SJSA1 (cell line): ENCODE measurements at regions not wholly inside any gene's neighbourhood (a gene's known extent, or its start where the extent isn't known, plus 50 kb on each side); places are given as distances from the start of the nearest gene placed in this dataset.

Experiments
- DNase-seq, 2 experiments: peaks; one replicate each; pipeline ENCODE4 v3.0.0-alpha.2; 2015 to 2020; ENCODE audit warnings: low spot score in 2 of 2, low read depth in 1 of 2
- H3K27ac ChIP-seq: fragments of 250-450 bp; sonication (Bioruptor Pico); 2 replicates; pipeline ENCODE4 v1.5.1; 2020; ENCODE audit warnings: mild to moderate bottlenecking, moderate library complexity
- H3K27me3 ChIP-seq: fragments of 250-450 bp; sonication (Bioruptor Pico); replicated peaks from 2 replicates; pipeline ENCODE4 v1.5.1; 2020; ENCODE audit warnings: mild to moderate bottlenecking, moderate library complexity
- H3K36me3 ChIP-seq: fragments of 250-450 bp; sonication (Bioruptor Pico); 2 replicates; pipeline ENCODE4 v1.5.1; 2020; ENCODE audit warnings: mild to moderate bottlenecking
- H3K4me1 ChIP-seq: fragments of 250-450 bp; sonication (Bioruptor Pico); replicated peaks from 2 replicates; pipeline ENCODE4 v1.6.1; 2021; ENCODE audit warnings: mild to moderate bottlenecking
- H3K4me3 ChIP-seq: fragments of 250-450 bp; sonication (Bioruptor Pico); 2 replicates; pipeline ENCODE4 v1.5.1; 2020; ENCODE audit warnings: mild to moderate bottlenecking
- H3K9me3 ChIP-seq: fragments of 250-450 bp; sonication (Bioruptor Pico); replicated peaks from 2 replicates; pipeline ENCODE4 v1.5.1; 2020; ENCODE audit warnings: mild to moderate bottlenecking

DNA sequence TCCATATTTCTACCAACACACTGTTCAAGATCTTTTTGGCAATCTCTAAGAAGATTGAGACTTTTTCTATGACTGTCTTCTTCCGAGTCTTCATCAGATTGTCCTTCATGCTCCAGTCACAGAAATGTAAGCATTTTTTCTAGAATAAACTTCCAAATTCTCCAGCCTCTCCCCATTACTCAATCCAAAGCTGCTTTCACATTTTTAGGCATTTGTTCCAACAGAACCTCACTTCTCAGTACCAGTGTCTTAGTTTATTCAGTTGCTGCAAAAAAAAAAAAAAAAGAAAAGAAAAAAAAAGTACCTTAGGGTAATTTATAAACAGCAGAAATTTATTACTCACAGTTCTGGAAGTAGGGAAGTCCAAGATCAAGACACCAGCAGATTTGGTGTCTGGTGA, 290.8 kb upstream of the NOVA1 start:
- Histone ChIP-seq H3K27me3 (no peaks in the 10 kb centered on the region), H3K4me1 (no peaks in the 10 kb centered on the region), H3K4me3 (no peak overlapping the region), H3K9me3 (no peaks in the 10 kb centered on the region), H3K27ac (no peak overlapping the region), H3K36me3 (no peaks in the 10 kb centered on the region)
- no peak for DNase-seq

DNA sequence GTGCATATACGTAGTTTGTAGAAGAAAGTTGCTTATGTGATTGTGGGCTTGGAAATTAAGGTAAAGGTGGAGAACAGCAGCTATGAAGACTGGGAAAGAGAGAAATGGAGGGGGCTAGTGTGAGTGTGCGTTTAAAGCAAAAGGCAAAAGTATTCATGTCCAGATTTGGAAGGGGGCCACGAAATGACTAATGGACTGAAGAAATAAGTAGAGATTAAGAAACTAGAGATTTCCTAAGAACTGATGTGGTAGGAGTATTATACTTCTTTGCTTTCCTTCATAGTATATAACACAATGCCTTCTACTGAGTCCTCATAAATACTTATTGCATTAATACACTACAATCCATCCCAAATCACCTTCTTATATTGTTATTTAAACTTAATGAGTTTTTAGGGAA, 298.6 kb upstream of the NOVA1 start:
- Histone ChIP-seq H3K36me3 (no peaks in the 10 kb centered on the region), H3K27ac (no peak overlapping the region), H3K4me3 (no peak overlapping the region), H3K27me3 (no peaks in the 10 kb centered on the region), H3K4me1 (no peaks in the 10 kb centered on the region), H3K9me3 (no peaks in the 10 kb centered on the region)
- no peak for DNase-seq

DNA sequence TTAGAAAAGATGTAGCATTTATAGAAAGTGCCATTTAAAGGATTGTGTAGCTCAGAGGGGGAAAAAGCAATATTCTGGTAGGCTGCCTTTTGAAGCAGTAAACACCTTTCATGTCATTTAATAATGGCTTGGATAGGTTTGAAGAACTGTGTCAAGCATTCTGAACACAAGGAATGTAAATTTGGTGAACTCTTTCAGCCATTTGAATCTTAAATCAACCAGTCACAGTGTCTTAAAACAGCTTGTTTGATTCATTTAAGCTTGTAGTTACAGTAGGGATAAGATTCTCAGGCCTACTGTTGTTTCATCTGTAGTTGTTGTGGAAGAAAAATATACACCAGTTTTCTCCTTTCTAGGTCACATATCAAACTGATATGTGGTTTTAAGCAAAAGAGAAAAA, 299.4 kb upstream of the NOVA1 start:
- H3K27me3 ChIP-seq = no peaks in the 10 kb centered on the region
- DNase-seq = no peak
- H3K9me3 ChIP-seq = no peaks in the 10 kb centered on the region
- no peak overlapping the region for H3K4me3 ChIP-seq
- H3K27ac ChIP-seq = no peak overlapping the region
- no peaks in the 10 kb centered on the region for H3K36me3 ChIP-seq
- no peaks in the 10 kb centered on the region for H3K4me1 ChIP-seq

GRCh38 chr14:26905229-26905628, 307.4 kb upstream of the NOVA1 start:
- Histone ChIP-seq H3K9me3 (no peaks in the 10 kb centered on the region), H3K36me3 (no peaks in the 10 kb centered on the region), H3K4me1 (no peaks in the 10 kb centered on the region), H3K4me3 (no peak overlapping the region), H3K27ac (no peak overlapping the region), H3K27me3 (no peaks in the 10 kb centered on the region)
- DNase-seq = no peak

GRCh38 chr14:26913786-26914185, 316.0 kb upstream of the NOVA1 start:
- H3K27me3 ChIP-seq = no peaks in the 10 kb centered on the region
- H3K4me1 ChIP-seq = no peaks in the 10 kb centered on the region
- H3K9me3 ChIP-seq = no peaks in the 10 kb centered on the region
- no peaks in the 10 kb centered on the region for H3K36me3 ChIP-seq
- no peak overlapping the region for H3K27ac ChIP-seq
- DNase-seq = no peak
- no peak overlapping the region for H3K4me3 ChIP-seq

DNA sequence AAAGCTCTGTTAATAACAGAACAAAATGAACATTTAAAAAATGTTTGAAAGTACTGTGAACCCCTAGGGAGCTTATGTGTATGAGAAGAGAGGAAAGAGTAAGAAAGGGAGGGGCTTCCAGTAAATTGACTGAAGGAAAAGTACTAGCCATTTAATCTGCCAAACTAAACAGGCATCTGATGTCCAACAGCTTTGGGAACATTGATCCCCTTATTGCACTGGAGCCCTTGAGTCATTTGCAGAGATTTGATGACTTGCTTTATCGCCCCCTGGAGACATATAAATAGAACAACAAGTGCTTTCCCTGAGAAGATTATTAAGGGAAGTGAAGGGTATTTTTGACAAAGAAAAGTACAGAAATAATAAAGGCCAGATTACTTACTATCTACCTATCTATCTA, 319.3 kb upstream of the NOVA1 start:
- H3K27me3 ChIP-seq = no peaks in the 10 kb centered on the region
- H3K4me1 ChIP-seq = no peaks in the 10 kb centered on the region
- no peaks in the 10 kb centered on the region for H3K9me3 ChIP-seq
- no peak for DNase-seq
- no peak overlapping the region for H3K27ac ChIP-seq
- H3K4me3 ChIP-seq = no peak overlapping the region
- H3K36me3 ChIP-seq = no peaks in the 10 kb centered on the region

DNA sequence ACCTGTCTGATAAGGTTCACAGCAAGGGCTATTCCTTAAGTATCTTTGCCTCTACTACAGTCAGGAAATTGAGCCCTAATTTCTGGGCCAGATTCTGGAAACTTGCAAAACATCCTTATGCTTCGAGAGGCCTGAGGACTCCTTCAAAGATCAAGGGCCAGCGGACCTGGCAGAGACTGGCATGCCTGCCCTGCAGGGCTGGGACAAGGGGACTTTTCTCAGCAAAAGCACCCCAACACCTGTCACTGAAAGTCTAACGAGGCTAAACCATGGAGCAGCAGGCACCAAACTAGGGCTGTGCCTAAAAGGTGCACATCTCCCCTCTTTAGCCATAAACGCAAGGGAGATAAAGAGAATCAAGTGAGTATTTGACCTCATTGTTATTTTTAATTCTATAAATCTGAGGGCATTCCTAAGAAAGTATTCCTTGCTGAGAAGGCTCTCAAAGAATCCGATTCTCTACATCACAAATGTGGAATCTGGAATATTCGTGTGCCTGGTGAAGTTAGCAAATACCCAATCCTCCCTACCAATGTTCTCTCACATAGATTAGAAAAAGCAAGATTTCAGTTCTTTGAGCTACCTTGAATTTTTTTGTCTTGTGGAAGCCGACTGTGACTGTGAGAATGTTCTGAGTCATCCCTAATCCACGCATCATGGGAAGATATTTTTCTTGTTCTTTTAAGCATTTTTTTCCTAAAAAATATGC, 328.2 kb upstream of the NOVA1 start:
- H3K36me3 ChIP-seq = no peaks in the 10 kb centered on the region
- no peak overlapping the region for H3K27ac ChIP-seq
- H3K9me3 ChIP-seq = no peaks in the 10 kb centered on the region
- H3K27me3 ChIP-seq = no peaks in the 10 kb centered on the region
- no peaks in the 10 kb centered on the region for H3K4me1 ChIP-seq
- DNase-seq = no peak
- no peak overlapping the region for H3K4me3 ChIP-seq

- Histone ChIP-seq H3K9me3 (no peaks in the 10 kb centered on the region), H3K36me3 (no peaks in the 10 kb centered on the region), H3K27me3 (no peaks in the 10 kb centered on the region), H3K4me3 (no peak overlapping the region), H3K27ac (no peak overlapping the region), H3K4me1 (no peaks in the 10 kb centered on the region)
- DNase-seq = no peak
Measured at GRCh38 chr14:26926585-26926984, 328.8 kb upstream of the NOVA1 start.

GRCh38 chr14:26928019-26928418, 330.2 kb upstream of the NOVA1 start:
- Histone ChIP-seq H3K4me1 (no peaks in the 10 kb centered on the region), H3K9me3 (no peaks in the 10 kb centered on the region), H3K27ac (no peak overlapping the region), H3K4me3 (no peak overlapping the region), H3K36me3 (no peaks in the 10 kb centered on the region), H3K27me3 (no peaks in the 10 kb centered on the region)
- DNase-seq = no peak

DNA sequence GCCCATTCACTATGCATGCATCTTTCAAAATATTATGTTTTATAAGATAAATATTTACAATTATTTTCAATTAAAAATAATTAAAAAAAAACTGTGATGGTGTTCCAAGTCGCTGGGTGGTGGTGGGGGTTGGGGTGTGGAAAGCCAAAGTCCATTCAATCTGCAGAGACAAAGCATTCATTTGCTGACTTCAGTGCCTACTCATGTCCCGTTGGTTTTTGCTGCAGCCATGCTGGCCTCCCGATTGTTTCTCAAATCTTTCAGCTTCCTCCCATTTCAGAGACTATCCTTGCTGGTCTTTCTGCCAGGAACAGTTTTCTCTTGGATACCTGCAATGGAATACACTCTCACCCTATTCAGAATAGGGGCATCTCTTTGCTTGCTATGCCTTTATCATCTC, 331.5 kb upstream of the NOVA1 start:
- no peak for DNase-seq
- Histone ChIP-seq H3K4me1 (no peaks in the 10 kb centered on the region), H3K27me3 (no peaks in the 10 kb centered on the region), H3K27ac (no peak overlapping the region), H3K9me3 (no peaks in the 10 kb centered on the region), H3K4me3 (no peak overlapping the region), H3K36me3 (no peaks in the 10 kb centered on the region)

DNA sequence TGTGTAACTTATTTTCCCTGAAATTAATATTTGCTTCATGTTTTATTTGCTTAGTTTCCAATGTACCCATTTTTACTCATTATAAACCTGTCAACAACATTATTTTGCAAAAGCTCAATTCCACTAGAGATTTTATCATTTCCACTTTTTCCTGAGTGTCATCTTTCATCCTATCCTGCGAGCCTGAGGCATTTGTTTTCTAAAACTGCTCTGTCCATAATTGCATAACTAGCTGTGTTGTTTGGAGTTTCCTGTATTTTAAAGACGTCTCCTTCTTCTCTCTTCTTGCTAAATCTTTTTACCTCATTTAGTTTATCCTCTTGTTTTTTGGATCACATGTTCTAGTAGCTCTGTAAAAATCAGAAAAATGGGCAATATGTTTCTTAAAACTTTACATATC, 332.7 kb upstream of the NOVA1 start:
- no peaks in the 10 kb centered on the region for H3K27me3 ChIP-seq
- no peak overlapping the region for H3K27ac ChIP-seq
- no peaks in the 10 kb centered on the region for H3K4me1 ChIP-seq
- no peaks in the 10 kb centered on the region for H3K9me3 ChIP-seq
- H3K4me3 ChIP-seq = no peak overlapping the region
- no peak for DNase-seq
- H3K36me3 ChIP-seq = no peaks in the 10 kb centered on the region

GRCh38 chr14:26932606-26933005, 334.8 kb upstream of the NOVA1 start:
- H3K4me1 ChIP-seq = no peaks in the 10 kb centered on the region
- no peak overlapping the region for H3K27ac ChIP-seq
- no peaks in the 10 kb centered on the region for H3K27me3 ChIP-seq
- DNase-seq = no peak
- H3K9me3 ChIP-seq = no peaks in the 10 kb centered on the region
- H3K4me3 ChIP-seq = no peak overlapping the region
- no peaks in the 10 kb centered on the region for H3K36me3 ChIP-seq

GRCh38 chr14:26933431-26933830, 335.6 kb upstream of the NOVA1 start:
- H3K4me3 ChIP-seq = no peak overlapping the region
- H3K36me3 ChIP-seq = no peaks in the 10 kb centered on the region
- H3K27me3 ChIP-seq = no peaks in the 10 kb centered on the region
- no peak for DNase-seq
- H3K4me1 ChIP-seq = no peaks in the 10 kb centered on the region
- no peaks in the 10 kb centered on the region for H3K9me3 ChIP-seq
- no peak overlapping the region for H3K27ac ChIP-seq

DNA sequence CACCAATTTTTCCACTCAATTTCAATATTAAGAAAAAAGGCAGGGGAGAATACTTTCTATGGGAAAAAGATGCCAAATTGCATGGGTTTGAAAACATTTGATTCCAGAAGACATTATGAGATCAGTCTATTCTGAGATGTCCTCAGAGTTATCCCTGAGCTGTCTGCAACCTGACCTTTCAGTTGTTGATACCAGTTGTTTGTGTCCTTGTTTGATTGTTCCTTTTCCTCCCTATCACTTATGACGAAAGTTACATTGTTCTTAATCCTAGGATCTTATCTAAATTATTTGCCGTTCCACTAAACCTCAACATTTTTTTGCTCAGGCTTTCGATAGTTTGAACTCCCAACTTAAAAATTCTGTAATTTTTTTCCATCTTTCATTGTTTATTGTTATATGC, 336.3 kb upstream of the NOVA1 start:
- Histone ChIP-seq H3K36me3 (no peaks in the 10 kb centered on the region), H3K9me3 (no peaks in the 10 kb centered on the region), H3K27ac (no peak overlapping the region), H3K4me3 (no peak overlapping the region), H3K4me1 (no peaks in the 10 kb centered on the region), H3K27me3 (no peaks in the 10 kb centered on the region)
- no peak for DNase-seq

DNA sequence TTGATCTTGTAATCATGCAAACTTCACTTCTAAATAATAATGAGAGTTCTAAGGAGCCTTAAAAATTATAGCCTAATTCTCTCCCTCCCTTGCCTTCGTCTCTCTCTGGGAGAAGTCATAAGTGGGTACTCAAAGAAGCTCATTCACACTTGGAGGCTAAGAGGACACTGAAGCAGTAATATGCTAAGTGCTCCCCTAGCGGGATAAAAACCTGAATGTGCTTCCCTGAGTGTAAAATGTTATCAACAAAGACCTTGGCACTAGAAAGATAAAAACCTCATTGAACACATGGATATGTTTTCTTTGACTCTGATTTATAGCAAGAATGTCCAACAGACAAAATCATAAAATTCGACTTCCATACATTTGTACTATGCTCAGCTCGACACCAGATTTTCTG, 337.9 kb upstream of the NOVA1 start:
- H3K36me3 ChIP-seq = no peaks in the 10 kb centered on the region
- no peak for DNase-seq
- no peak overlapping the region for H3K4me3 ChIP-seq
- H3K27me3 ChIP-seq = no peaks in the 10 kb centered on the region
- H3K4me1 ChIP-seq = no peaks in the 10 kb centered on the region
- H3K9me3 ChIP-seq = no peaks in the 10 kb centered on the region
- no peak overlapping the region for H3K27ac ChIP-seq
